H1 (cell line): ENCODE measurements at regions not wholly inside any gene's neighbourhood (a gene's known extent, or its start where the extent isn't known, plus 50 kb on each side); places are given as distances from the start of the nearest gene placed in this dataset.

Experiments
- CTCF ChIA-PET: fragments of 300-600 bp; sonication (Branson Sonifier 250); formaldehyde crosslinking; loops from one replicate; lab custom pipeline; 2021; ENCODE audit not compliant: partially characterized antibody; lab: Charles Lee
- POLR2A ChIA-PET: fragments of 300-600 bp; sonication (Branson Sonifier 250); formaldehyde crosslinking; loops from one replicate; lab custom pipeline; 2021; ENCODE audit warnings: inconsistent platforms; ENCODE audit not compliant: partially characterized antibody; lab: Charles Lee
- DNase-seq, 2 experiments: peaks; one replicate each; pipeline versions ENCODE4 v3.0.0 to v3.0.0-alpha.2; 2010 to 2022; ENCODE audit warnings: low spot score in 2 of 2, low read depth in 1 of 2, mixed read lengths in 1 of 2
- FAIRE-seq: peaks from 2 replicates; lab custom pipeline; 2011; peaks lifted over from hg19 to GRCh38; lab: Jason Lieb, UNC
- H2AFZ ChIP-seq: 2 replicates; pipeline ENCODE4 v1.8.1; 2012; ENCODE audit warnings: low read length, inconsistent platforms
- H2AK5ac ChIP-seq: 2 replicates; pipeline ENCODE4 v1.6.1; 2013; ENCODE audit warnings: low read depth, low read length
- H2BK120ac ChIP-seq: replicated peaks from 2 replicates; pipeline ENCODE3; 2013; ENCODE audit warnings: low read depth, low read length, inconsistent platforms
- H2BK12ac ChIP-seq: 2 replicates; pipeline ENCODE4 v1.6.1; 2013; ENCODE audit warnings: low read depth, low read length
- H2BK15ac ChIP-seq: 2 replicates; pipeline ENCODE4 v1.6.1; 2013; ENCODE audit warnings: low read length
- H2BK20ac ChIP-seq: 2 replicates; pipeline ENCODE4 v1.6.1; 2013; ENCODE audit warnings: low read length
- H2BK5ac ChIP-seq: 2 replicates; pipeline ENCODE4 v1.6.1; 2013; ENCODE audit warnings: low read depth, low read length
- H3K14ac ChIP-seq: 2 replicates; pipeline ENCODE4 v1.6.1; 2013; ENCODE audit warnings: inconsistent platforms; ENCODE audit not compliant: insufficient read length
- H3K18ac ChIP-seq: 2 replicates; pipeline ENCODE4 v1.6.1; 2013; ENCODE audit warnings: low read length; ENCODE audit errors: extremely low read depth
- H3K23ac ChIP-seq: 2 replicates; pipeline ENCODE4 v1.6.1; 2013; ENCODE audit warnings: inconsistent platforms; ENCODE audit not compliant: insufficient read length
- H3K23me2 ChIP-seq: 2 replicates; pipeline ENCODE4 v1.6.1; 2013; ENCODE audit warnings: low read depth, low read length
- H3K27ac ChIP-seq: 2 replicates; pipeline ENCODE4 v1.6.1; 2011; ENCODE audit warnings: low read depth, low read length, inconsistent platforms
- H3K27me3 ChIP-seq, 4 experiments: replicated peaks in 1 of 4; 1 replicate in 1 of 4; 2 replicates in 3 of 4; pipeline versions ENCODE4 v1.6.1 to v1.8.1; 2011 to 2013; ENCODE audit warnings: low read length in 3 of 4, mild to moderate bottlenecking in 3 of 4, inconsistent platforms in 2 of 4, mixed read lengths in 2 of 4, moderate library complexity in 1 of 4; ENCODE audit not compliant: control insufficient read depth in 3 of 4, insufficient read depth in 3 of 4; ENCODE audit errors: extremely low read depth in 1 of 4
- H3K36me3 ChIP-seq, 4 experiments: 2 replicates each; pipeline versions ENCODE4 v1.6.1 to v1.8.1; 2011 to 2013; ENCODE audit warnings: mild to moderate bottlenecking in 4 of 4, low read length in 3 of 4, moderate library complexity in 2 of 4, control low read depth in 1 of 4, inconsistent platforms in 1 of 4; ENCODE audit not compliant: insufficient read depth in 4 of 4, control insufficient read depth in 2 of 4
- H3K4ac ChIP-seq: replicated peaks from 2 replicates; pipeline ENCODE3; 2013; ENCODE audit warnings: low read length, low read depth, mixed read lengths, inconsistent platforms; ENCODE audit not compliant: insufficient read length
- H3K4me1 ChIP-seq, 4 experiments: replicated peaks in 1 of 4; 1 replicate in 1 of 4; 2 replicates in 3 of 4; pipeline versions ENCODE4 v1.6.1 to v1.8.1; 2011 to 2013; ENCODE audit warnings: low read length in 3 of 4, inconsistent platforms in 2 of 4, mixed read lengths in 1 of 4; ENCODE audit not compliant: insufficient read depth in 4 of 4, control insufficient read depth in 3 of 4
- H3K4me2 ChIP-seq, 2 experiments: 2 replicates each; pipeline versions ENCODE4 v1.6.1 to v1.8.1; 2011 to 2013; ENCODE audit warnings: low read depth in 2 of 2, low read length in 2 of 2, control low read depth in 1 of 2, inconsistent platforms in 1 of 2, mild to moderate bottlenecking in 1 of 2; ENCODE audit not compliant: insufficient read depth in 1 of 2
- H3K4me3 ChIP-seq, 4 experiments: fragments of 200-600, 300-600 bp in 1 of 4; sonication (generic), shearing (Covaris generic), sonication (Bioruptor Twin) in 1 of 4; 2 replicates each; pipeline versions ENCODE4 v1.5.1 to v1.8.1; 2011 to 2016; ENCODE audit warnings: low read length in 4 of 4, low read depth in 3 of 4, control low read depth in 2 of 4, inconsistent platforms in 2 of 4, mild to moderate bottlenecking in 2 of 4, mixed read lengths in 1 of 4, moderate library complexity in 1 of 4; ENCODE audit not compliant: insufficient read depth in 2 of 4; ENCODE audit errors: extremely low read depth in 1 of 4
- H3K56ac ChIP-seq: replicated peaks from 2 replicates; pipeline ENCODE3; 2013; ENCODE audit warnings: low read depth, mild to moderate bottlenecking, mixed read lengths, low read length, inconsistent platforms; ENCODE audit not compliant: insufficient read length
- H3K79me1 ChIP-seq: 2 replicates; pipeline ENCODE4 v1.6.1; 2013; ENCODE audit warnings: low read depth, low read length, control low read depth
- H3K79me2 ChIP-seq, 2 experiments: 2 replicates each; pipeline versions ENCODE4 v1.6.1 to v1.8.1; 2012 to 2013; ENCODE audit warnings: low read length in 2 of 2, mild to moderate bottlenecking in 2 of 2, inconsistent platforms in 1 of 2; ENCODE audit not compliant: insufficient read depth in 2 of 2, control insufficient read depth in 1 of 2
- H3K9ac ChIP-seq, 4 experiments: replicated peaks in 1 of 4; 1 replicate in 1 of 4; 2 replicates in 3 of 4; pipeline versions ENCODE4 v1.6.1 to v1.8.1; 2011 to 2013; ENCODE audit warnings: low read depth in 3 of 4, low read length in 3 of 4, control low read depth in 2 of 4, mild to moderate bottlenecking in 2 of 4, moderate library complexity in 2 of 4, inconsistent platforms in 1 of 4; ENCODE audit errors: extremely low read depth in 1 of 4
- H3K9me3 ChIP-seq, 2 experiments: 2 replicates each; pipeline versions ENCODE4 v1.6.1 to v1.8.1; 2012 to 2013; ENCODE audit warnings: mild to moderate bottlenecking in 2 of 2, moderate library complexity in 2 of 2, control low read depth in 1 of 2, inconsistent platforms in 1 of 2, low read depth in 1 of 2, low read length in 1 of 2, mixed read lengths in 1 of 2; ENCODE audit not compliant: insufficient read depth in 2 of 2
- H4K20me1 ChIP-seq, 2 experiments: replicated peaks in 1 of 2; 2 replicates each; pipeline versions ENCODE3 to v1.8.1; 2011 to 2013; ENCODE audit warnings: inconsistent platforms in 2 of 2, low read length in 2 of 2, mild to moderate bottlenecking in 1 of 2; ENCODE audit not compliant: insufficient read depth in 2 of 2, control insufficient read depth in 1 of 2
- H4K5ac ChIP-seq: 2 replicates; pipeline ENCODE4 v1.6.1; 2013; ENCODE audit warnings: low read length, low read depth, mixed read lengths, inconsistent platforms; ENCODE audit not compliant: insufficient read length
- H4K8ac ChIP-seq: 2 replicates; pipeline ENCODE4 v1.8.0; 2013; ENCODE audit warnings: mild to moderate bottlenecking, moderate library complexity, low read length, inconsistent platforms; ENCODE audit not compliant: insufficient read depth; ENCODE audit errors: extremely low read depth
- H4K91ac ChIP-seq: replicated peaks from 2 replicates; pipeline ENCODE3; 2013; ENCODE audit warnings: low read length, mixed read lengths, inconsistent platforms; ENCODE audit not compliant: insufficient read length
- ATF3 ChIP-seq: IDR thresholded peaks from 2 replicates; pipeline ENCODE4 v1.6.1; 2011; ENCODE audit warnings: low read depth, mild to moderate bottlenecking, low read length; ENCODE audit not compliant: insufficient read depth
- E2F6 ChIP-seq: IDR thresholded peaks from 2 replicates; pipeline ENCODE4 v1.6.1; 2012; ENCODE audit warnings: inconsistent platforms
- KDM1A ChIP-seq: fragments of 200-600, 300-600 bp; sonication (generic); IDR thresholded peaks from 2 replicates; pipeline ENCODE4 v1.7.1; 2016; ENCODE audit warnings: mild to moderate bottlenecking, low read length, borderline replicate concordance
- RBBP5 ChIP-seq: IDR thresholded peaks from 2 replicates; pipeline ENCODE4 v1.7.1; 2012; ENCODE audit warnings: low read depth, mild to moderate bottlenecking, inconsistent platforms, low read length, moderate library complexity, borderline replicate concordance
- SIN3A ChIP-seq, 2 experiments: IDR thresholded peaks in 1 of 2; conservative IDR thresholded peaks in 1 of 2; 2 replicates each; pipeline ENCODE4 v1.6.1; 2011 to 2012; ENCODE audit warnings: low read length in 2 of 2, improper control_type of control experiment in 1 of 2, low read depth in 1 of 2, mild to moderate bottlenecking in 1 of 2
- SP4 ChIP-seq: IDR thresholded peaks from 2 replicates; pipeline ENCODE4 v1.6.1; 2012; ENCODE audit warnings: low read length, inconsistent platforms
- WGBS, 2 experiments: shearing (Covaris generic) in 1 of 2; methylation state at CpG; one replicate each; pipeline versions ENCODE4 v1.1.6 to v1.1.7; 2013 to 2015; ENCODE audit warnings: low lambda C conversion rate in 2 of 2, mixed read lengths in 2 of 2, inconsistent platforms in 1 of 2, low coverage in 1 of 2, missing lambda C conversion rate in 1 of 2; ENCODE audit not compliant: insufficient replicate concordance in 2 of 2, insufficient coverage in 1 of 2, insufficient read length in 1 of 2; ENCODE audit errors: extremely low coverage in 1 of 2, missing lambda C conversion rate in 1 of 2; 5-methylcytosine and 5-hydroxymethylcytosine counted together

GRCh38 chr2:143890798-143891197 is 629.1 kb downstream of the ZEB2 start:
- Histone ChIP-seq H4K20me1 (no peaks in the 10 kb centered on the region), H3K4me2 (peak overlapping the region in 1 of 2 experiments; percentile 55; a peak in 1 of 4 replicates), H4K5ac (no peak overlapping the region), H2BK20ac (no peak overlapping the region), H2BK12ac (0 out of 2 replicates have a peak overlapping the region, but pooled peaks have one; percentile 54), H3K18ac (no peak overlapping the region), H3K79me1 (no peaks in the 10 kb centered on the region), H2BK5ac (no peak overlapping the region), H3K4me1 (peaks cover 0 to 19% (median 7%) of the 10 kb centered on the region in 4 experiments; a peak in 5 of 7 replicates), H3K36me3 (no peaks in the 10 kb centered on the region), H3K79me2 (no peaks in the 10 kb centered on the region), H2AK5ac (no peak overlapping the region), H3K4ac (no peak overlapping the region), H3K9me3 (no peaks in the 10 kb centered on the region), H3K4me3 (0 out of 8 replicates have a peak overlapping the region, but pooled peaks of 1 of the 4 experiments have one; percentile 14), H3K27me3 (peaks cover 4 to 39% (median 27%) of the 10 kb centered on the region in 4 experiments), H2BK15ac (no peak overlapping the region), H2BK120ac (peak overlapping the region; percentile 21), H4K91ac (no peak overlapping the region), H2AFZ (no peak overlapping the region), H4K8ac (no peak overlapping the region), H3K23me2 (peaks cover 4% of the 10 kb centered on the region), H3K56ac (no peak overlapping the region), H3K27ac (no peak overlapping the region), H3K14ac (no peak overlapping the region), H3K9ac (0 out of 7 replicates have a peak overlapping the region, but pooled peaks of 1 of the 4 experiments have one; percentile 24), H3K23ac (no peak overlapping the region)
- ChIA-PET POLR2A (no interaction called here), CTCF (interaction anchor here (1.2 kb wide), 2 partner anchors 9 to 12 kb away, joined by 4 to 5 read pairs; no protein-coding TSS in a partner anchor)
- FAIRE-seq (no peak), DNase-seq (no peak)
- WGBS, 2 experiments, result 33% methylated on average over 3 of the region's 3 CpGs; no CpG with 5 or more reads in 1 of the 2 experiments
- no peak for TF ChIP-seq E2F6
- no peak for TF ChIP-seq KDM1A
- TF ChIP-seq SP4, result no peak
- TF ChIP-seq ATF3, result no peak
- TF ChIP-seq SIN3A (conservative IDR thresholded peaks at IDR 0.05 in 1 of 2, IDR thresholded peaks at IDR 0.05 in 1 of 2; ENCODE audit: low read depth in 1 of 2, low read length in 2 of 2), result 0 out of 4 replicates have a peak, but pooled peaks of 1 of the 2 experiments have one; percentile 32
- TF ChIP-seq RBBP5, result no peak
